OCI-LY7 (cell line): ENCODE measurements at regions not wholly inside any gene's neighbourhood (a gene's known extent, or its start where the extent isn't known, plus 50 kb on each side); places are given as distances from the start of the nearest gene placed in this dataset.

Experiments used
- EZH2phosphoT487 ChIP-seq: fragments of 200-600 bp; sonication (generic); IDR thresholded peaks from 2 replicates; pipeline ENCODE4 v1.6.1; 2018; ENCODE audit warnings: low read depth, borderline replicate concordance, mild to moderate bottlenecking, mixed run types, antibody characterized with exemption, low read length, moderate library complexity, mixed read lengths
- TF ChIP-seq, protein P1 (sequence below): fragments of 200-600 bp; sonication (generic); conservative IDR thresholded peaks from 2 replicates; pipeline ENCODE4 v1.5.1; 2014; ENCODE audit warnings: mild to moderate bottlenecking, antibody characterized with exemption, low read length, moderate library complexity, mixed read lengths

DNA sequence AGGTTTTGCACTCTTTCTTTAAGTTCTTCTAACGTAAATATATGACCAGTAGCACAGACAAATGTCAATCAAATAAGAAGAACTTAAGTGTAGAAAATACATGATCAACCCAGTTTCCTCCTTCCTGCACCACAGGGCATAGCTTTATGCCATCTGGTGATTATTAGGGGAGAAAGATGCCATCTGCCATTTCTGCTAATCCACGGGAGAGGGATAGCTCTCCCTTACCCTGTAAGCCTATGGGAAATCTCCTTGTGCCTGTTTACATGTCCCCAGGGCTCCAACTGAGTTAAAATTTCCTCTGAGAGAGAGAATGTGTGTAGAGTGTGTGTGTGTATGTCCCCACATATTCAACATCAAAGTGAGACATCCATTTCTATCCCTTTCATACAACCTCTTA lies 135.9 kb downstream of the RSL24D1 start:
- TF ChIP-seq, protein P1, sequence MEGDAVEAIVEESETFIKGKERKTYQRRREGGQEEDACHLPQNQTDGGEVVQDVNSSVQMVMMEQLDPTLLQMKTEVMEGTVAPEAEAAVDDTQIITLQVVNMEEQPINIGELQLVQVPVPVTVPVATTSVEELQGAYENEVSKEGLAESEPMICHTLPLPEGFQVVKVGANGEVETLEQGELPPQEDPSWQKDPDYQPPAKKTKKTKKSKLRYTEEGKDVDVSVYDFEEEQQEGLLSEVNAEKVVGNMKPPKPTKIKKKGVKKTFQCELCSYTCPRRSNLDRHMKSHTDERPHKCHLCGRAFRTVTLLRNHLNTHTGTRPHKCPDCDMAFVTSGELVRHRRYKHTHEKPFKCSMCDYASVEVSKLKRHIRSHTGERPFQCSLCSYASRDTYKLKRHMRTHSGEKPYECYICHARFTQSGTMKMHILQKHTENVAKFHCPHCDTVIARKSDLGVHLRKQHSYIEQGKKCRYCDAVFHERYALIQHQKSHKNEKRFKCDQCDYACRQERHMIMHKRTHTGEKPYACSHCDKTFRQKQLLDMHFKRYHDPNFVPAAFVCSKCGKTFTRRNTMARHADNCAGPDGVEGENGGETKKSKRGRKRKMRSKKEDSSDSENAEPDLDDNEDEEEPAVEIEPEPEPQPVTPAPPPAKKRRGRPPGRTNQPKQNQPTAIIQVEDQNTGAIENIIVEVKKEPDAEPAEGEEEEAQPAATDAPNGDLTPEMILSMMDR, result no peak
- TF ChIP-seq EZH2phosphoT487, result no peak
